Tibial nerve (tissue), 4 donors: ENCODE measurements at regions not wholly inside any gene's neighbourhood (a gene's known extent, or its start where the extent isn't known, plus 50 kb on each side); places are given as distances from the start of the nearest gene placed in this dataset.

Experiments
- CTCF ChIP-seq, 5 experiments: fragments of 200-600 bp in 3 of 5; fragments of 450-650 bp in 2 of 5; sonication (generic) in 3 of 5; IDR thresholded peaks; one replicate each; pipeline ENCODE4 v1.5.1; 2016 to 2019; ENCODE audit warnings: antibody characterized with exemption in 5 of 5, mild to moderate bottlenecking in 3 of 5, moderate library complexity in 2 of 5
- EP300 ChIP-seq, 2 donors: sonication (generic); formaldehyde crosslinking; IDR thresholded peaks; one replicate each; pipeline ENCODE4 v1.6.1; 2017; ENCODE audit warnings: antibody characterized with exemption in 2 of 2, mild to moderate bottlenecking in 1 of 2
- POLR2A ChIP-seq, 2 donors: fragments of 450-650 bp; IDR thresholded peaks; one replicate each; pipeline ENCODE4 v1.6.1; 2017; ENCODE audit warnings: antibody characterized with exemption in 2 of 2, mild to moderate bottlenecking in 2 of 2, moderate library complexity in 2 of 2

- TF ChIP-seq CTCF (IDR thresholded peaks at IDR 0.05) (no peak), POLR2A (IDR thresholded peaks at IDR 0.05) (no peak), EP300 (IDR thresholded peaks at IDR 0.05) (no peak)
Observed at GRCh38 chr1:90400131-90400530, 317.0 kb downstream of the BARHL2 start.
